HG03025 (cell line): ENCODE measurements at regions not wholly inside any gene's neighbourhood (a gene's known extent, or its start where the extent isn't known, plus 50 kb on each side); places are given as distances from the start of the nearest gene placed in this dataset.

Experiments used
- ATAC-seq: cut with Tn5 transposase; IDR thresholded peaks from one replicate; pipeline ENCODE4 v1.9.1; 2021; ENCODE audit warnings: mild to moderate bottlenecking, moderate library complexity; ENCODE audit not compliant: unreplicated experiment, low FRiP score

GRCh38 chr6:113488812-113489685, 368.1 kb upstream of the MARCKS start:
- no peak for ATAC-seq

- ATAC-seq, result no peak
Observed at GRCh38 chr6:113489952-113490746, 367.0 kb upstream of the MARCKS start.

DNA sequence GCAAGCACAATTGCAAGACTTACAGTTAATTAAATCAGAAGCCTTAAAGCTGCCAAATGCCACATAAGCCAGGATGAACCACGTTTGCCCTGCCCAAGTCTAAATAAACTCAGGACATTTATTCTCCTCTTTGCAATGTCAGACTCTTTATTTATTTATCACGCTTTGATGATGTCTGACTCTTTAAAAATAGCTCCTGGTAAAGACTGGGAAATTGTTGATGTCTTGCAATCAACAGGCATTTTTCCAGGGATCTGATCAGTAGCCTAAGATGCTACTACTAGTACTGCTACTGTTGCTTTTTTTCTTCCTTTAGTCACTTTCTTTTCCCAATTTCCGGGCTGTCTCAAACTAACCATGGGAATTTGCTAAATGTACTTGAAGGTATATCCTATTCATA, 365.8 kb upstream of the MARCKS start:
- ATAC-seq, result no peak

DNA sequence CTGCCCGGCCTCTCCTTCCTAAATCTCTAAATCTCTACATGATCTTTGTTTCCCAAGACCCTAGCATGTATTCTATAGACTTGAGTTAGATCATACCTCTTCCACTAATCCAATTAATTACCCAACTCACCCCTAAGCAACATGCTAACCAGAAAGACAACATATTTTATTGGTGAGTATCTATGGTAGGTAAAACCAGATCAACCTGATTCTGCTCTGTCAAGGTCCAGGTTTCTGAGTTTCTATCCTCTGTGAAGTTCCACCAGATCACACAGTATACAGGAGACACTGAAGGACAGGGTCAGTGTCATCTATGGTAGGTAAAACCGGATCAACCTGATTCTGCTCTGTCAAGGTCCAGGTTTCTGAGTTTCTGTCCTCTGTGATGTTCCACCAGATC, 363.2 kb upstream of the MARCKS start:
- no peak for ATAC-seq

DNA sequence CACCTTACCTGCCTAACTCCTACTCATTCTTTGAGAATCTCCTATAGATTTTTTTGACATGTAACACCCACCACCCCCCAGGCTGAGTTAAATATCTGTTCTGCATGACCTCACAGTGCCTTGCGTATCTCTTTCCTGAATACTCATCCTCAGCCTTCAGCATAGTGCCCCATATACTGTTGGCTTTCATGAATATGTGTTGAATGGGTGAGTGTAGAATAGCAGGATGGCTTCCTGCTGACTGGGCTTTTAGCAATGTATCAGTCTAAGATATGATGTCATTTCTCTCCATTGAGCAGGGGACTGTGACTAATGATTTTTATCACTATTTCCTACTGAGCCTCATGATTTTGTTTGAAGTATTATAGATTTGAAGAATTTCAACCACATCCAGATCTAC, 361.6 kb upstream of the MARCKS start:
- ATAC-seq, result no peak

DNA sequence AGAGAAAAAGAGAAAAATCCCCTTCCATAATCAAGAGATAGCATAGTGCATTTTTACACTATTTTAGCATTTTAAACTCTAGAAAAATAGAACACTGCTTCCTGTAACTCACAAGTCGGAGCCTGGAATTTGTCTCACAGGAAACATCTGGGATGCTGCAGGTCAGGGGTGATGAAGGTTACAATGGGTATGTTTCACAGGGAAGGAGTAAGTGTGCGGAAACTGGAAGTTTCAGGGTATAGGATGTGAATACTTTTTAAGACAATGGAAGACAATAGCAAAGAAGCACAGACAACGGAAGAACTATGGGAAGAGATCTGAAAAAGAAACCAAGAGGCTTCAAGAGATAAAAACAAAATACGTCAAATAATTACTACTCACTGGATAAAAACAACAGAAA, 361.0 kb upstream of the MARCKS start:
- ATAC-seq, result no peak

DNA sequence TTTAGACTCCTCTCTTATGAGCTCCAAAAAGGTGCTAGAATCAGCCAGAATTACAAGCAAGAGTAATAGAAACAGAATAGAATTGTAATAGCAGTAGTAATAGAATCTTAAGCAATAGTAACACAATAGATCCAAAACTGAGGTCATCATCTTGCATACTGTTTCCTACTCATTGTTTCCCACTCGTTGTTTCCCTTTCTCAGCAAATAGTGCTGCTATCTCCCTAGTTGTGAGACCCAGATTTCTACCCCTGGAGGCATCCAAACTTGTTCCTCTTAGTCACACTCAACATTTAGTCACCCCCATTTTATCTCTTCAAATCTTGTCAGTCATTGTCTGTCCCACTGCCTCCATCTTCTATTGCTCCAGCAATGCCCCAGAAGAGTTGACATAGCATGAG, 356.9 kb upstream of the MARCKS start:
- ATAC-seq, result no peak

DNA sequence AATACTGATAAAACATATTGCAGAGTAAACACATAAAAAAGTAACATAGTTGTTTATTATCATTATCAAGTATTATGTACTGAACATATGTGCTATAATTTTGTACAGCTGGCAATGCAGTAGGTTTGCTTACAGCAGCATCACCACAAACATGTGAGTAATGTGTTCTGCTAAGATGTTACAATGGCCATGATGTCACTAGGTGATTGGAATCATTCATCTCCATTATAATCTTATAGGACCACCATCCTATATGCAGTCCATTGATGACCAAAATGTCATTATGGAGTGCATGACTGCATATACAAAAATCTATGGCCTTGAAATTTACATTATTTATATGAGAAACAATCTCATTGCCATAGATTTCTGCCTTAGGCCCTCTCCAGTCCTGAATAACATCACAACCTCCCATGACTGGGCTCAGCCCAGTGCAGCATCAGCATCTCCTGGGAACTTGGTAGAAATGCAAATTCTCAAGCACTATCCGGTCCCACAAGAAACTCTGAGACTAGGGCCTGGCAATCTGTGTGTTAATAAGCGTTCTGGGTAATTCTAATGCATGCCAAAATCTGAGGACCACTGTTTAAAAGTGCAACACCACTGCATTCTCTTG, 352.0 kb upstream of the MARCKS start:
- no peak for ATAC-seq

DNA sequence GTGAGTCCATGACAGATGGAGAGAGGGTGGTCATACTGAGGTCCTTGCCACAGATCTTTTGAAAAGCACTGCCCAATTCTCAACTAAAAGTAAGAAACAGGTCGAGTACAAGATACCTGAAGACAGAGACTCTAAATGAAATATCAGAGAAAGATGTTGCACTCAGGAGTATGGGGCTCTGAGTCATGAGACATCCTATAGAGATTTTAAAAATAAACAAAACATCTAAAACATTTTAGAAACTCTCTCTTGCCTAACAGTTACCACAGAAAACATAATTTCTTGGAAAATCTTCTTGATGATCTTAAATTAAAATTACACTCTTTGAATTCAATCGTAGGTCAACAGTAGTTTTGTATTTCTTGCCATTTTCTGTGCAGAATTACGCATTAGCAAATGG, 348.9 kb upstream of the MARCKS start:
- no peak for ATAC-seq

GRCh38 chr6:113511100-113511499, 346.0 kb upstream of the MARCKS start:
- ATAC-seq, result no peak

DNA sequence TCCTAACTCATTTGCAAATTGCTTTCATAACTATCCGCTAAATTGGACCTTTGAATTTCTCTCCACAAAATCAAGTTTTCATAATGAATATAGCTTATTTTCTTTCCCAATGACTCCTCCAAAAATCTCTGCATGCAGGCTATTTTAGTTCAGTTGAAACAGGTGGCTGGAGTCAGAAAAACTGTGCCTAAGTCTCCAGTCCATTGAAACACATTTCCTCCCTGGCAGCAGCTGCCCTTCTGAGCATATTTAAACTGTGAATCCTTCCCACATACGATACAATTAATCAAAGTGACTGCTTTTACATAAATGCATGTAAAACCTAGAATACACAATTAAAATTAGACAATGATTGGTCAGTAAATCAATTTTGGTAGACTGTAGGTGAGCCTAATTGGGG, 344.6 kb upstream of the MARCKS start:
- no peak for ATAC-seq

GRCh38 chr6:113513086-113513485, 344.1 kb upstream of the MARCKS start:
- ATAC-seq, result no peak

DNA sequence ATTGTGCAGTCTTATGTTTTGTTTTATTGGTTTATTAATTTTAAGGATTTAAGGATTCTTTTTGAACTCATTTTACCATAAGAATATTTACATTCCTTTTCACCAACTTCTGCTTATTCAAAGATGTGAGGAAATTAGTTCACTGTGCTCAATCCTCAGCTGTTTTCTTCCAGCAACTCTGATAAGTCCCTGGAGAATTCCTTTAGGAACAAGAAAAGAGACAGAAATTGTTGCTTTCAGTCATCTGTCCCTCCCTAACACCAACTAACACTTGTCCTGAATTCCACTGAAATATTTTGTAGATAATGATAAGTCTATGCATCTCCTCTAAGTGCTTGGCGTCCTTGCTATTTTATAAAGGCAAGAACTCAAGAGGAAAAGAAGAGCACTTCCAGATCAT, 334.8 kb upstream of the MARCKS start:
- ATAC-seq, result no peak

- ATAC-seq, result no peak
Observed at GRCh38 chr6:113524826-113525225, 332.3 kb upstream of the MARCKS start.

- ATAC-seq, result no peak
Observed at GRCh38 chr6:113526553-113526952, 330.6 kb upstream of the MARCKS start.

- no peak for ATAC-seq
Observed at GRCh38 chr6:113526995-113527394, 330.1 kb upstream of the MARCKS start.

GRCh38 chr6:113528111-113528510, 329.0 kb upstream of the MARCKS start:
- no peak for ATAC-seq

DNA sequence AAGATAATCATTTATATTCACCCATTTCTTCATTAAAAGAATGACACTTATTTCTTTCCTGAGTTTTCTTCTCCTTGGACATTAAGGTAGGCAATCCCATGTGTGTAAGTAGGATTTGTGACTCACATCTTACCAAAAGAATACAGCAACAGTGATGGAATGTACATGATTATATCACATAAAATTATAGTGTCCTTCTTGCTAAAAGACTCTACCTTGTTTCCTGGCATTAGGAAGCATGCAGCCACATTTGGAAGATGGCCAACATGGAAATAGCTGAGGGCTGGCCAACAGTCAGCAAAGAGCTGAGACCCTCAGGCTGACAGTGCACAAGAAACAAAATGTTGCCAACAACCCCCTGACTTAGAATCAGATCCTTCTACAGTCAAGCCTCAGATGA, 327.9 kb upstream of the MARCKS start:
- no peak for ATAC-seq

DNA sequence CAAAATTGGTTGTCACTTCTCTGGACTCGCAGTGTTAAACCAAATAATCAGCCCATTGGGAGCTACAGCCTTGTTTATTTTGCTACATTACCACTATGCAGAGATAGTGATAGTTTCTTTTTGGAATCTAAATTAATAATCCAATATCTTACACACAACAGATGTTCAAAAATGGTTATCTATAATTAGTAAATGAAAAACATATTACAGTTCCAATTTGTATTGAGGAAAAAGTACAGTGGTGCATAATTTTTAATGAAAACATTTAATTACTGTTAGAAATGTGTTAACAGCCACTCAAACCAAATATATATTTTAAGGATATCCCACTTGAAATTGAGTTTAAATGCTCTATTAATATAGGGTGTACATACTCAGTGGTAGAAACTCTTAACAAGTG, 327.3 kb upstream of the MARCKS start:
- no peak for ATAC-seq

DNA sequence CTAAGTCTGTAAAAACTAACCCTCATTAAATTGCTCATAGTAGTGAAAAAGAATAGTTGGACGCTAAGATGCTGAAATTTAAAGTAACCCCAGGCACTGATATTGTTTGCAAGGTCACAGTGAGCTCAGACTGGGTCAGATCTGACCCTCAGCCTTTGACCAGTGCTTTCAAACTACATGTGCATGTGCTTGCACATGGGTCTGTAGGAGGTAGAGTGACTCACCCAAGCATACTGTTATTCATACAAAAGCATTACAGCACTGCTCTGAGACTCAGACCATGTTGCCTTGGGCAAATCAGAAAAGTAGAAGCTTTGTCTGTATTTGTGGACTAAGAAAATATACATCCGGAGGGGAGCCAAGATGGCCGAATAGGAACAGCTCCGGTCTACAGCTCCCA, 326.4 kb upstream of the MARCKS start:
- no peak for ATAC-seq

- no peak for ATAC-seq
Observed at GRCh38 chr6:113539202-113539601, 317.9 kb upstream of the MARCKS start.
